GM12875 (cell line): ENCODE measurements at regions not wholly inside any gene's neighbourhood (a gene's known extent, or its start where the extent isn't known, plus 50 kb on each side); places are given as distances from the start of the nearest gene placed in this dataset.
"Not testable (repeated sequence)": the region's sequence is repeated elsewhere in the genome, so short reads cannot be mapped to it uniquely, and the experiment has no call there.

Source experiments
- H3K4me3 ChIP-seq: one replicate; pipeline ENCODE4 v1.5.1; 2011; ENCODE audit warnings: low read depth, low read length, control low read depth
- CTCF ChIP-seq: IDR thresholded peaks from 2 replicates; pipeline ENCODE4 v1.5.1; 2011; ENCODE audit warnings: low read depth, mild to moderate bottlenecking, control low read depth, inconsistent platforms, low read length, moderate library complexity, borderline replicate concordance; ENCODE audit not compliant: insufficient read depth

- TF ChIP-seq CTCF = no peak
- no peak overlapping the region for H3K4me3 ChIP-seq
These were observed 247.9 kb downstream of the AMY1C start for GRCh38 chr1:103997631-103998030.

GRCh38 chr1:104018922-104019674 lies 269.4 kb downstream of the AMY1C start:
- no peak overlapping the region for H3K4me3 ChIP-seq
- no peak for TF ChIP-seq CTCF

GRCh38 chr1:104019675-104020049 lies 270.0 kb downstream of the AMY1C start:
- H3K4me3 ChIP-seq = no peak overlapping the region
- no peak for TF ChIP-seq CTCF

- no peak for TF ChIP-seq CTCF
- H3K4me3 ChIP-seq = no peak overlapping the region
These were observed 278.8 kb downstream of the AMY1C start for GRCh38 chr1:104028416-104029035.

GRCh38 chr1:104029456-104029970 lies 279.8 kb downstream of the AMY1C start:
- TF ChIP-seq CTCF = no peak
- H3K4me3 ChIP-seq = no peak overlapping the region

GRCh38 chr1:104056786-104057185 lies 307.1 kb downstream of the AMY1C start:
- TF ChIP-seq CTCF = no peak
- no peak overlapping the region for H3K4me3 ChIP-seq

GRCh38 chr1:104057219-104057898 lies 307.7 kb downstream of the AMY1C start:
- not testable (repeated sequence) for H3K4me3 ChIP-seq

- not testable (repeated sequence) for H3K4me3 ChIP-seq
These were observed 311.9 kb downstream of the AMY1C start for GRCh38 chr1:104061637-104062036.
